ENCODE measurements at regions not wholly inside any gene's neighbourhood (a gene's known extent, or its start where the extent isn't known, plus 50 kb on each side); places are given as distances from the start of the nearest gene placed in this dataset.

GRCh38 chr20:23277316-23277715 lies 73.3 kb upstream of the NXT1 start:
- DNase-seq (ENCODE audit: low read depth, low spot score) (no peak), FAIRE-seq (no peak)
- Histone ChIP-seq H3K9ac (ENCODE audit: control insufficient read depth, extremely low read depth, insufficient read depth, low read length) (no peak overlapping the region), H4K20me1 (ENCODE audit: control insufficient read depth, extremely low read depth, insufficient read depth, low read length) (no peaks in the 10 kb centered on the region), H3K36me3 (ENCODE audit: control insufficient read depth in 2 of 2, extremely low read depth in 1 of 2, insufficient read depth in 2 of 2, low read length in 2 of 2) (no peaks in the 10 kb centered on the region), H3K4me3 (ENCODE audit: control insufficient read depth in 2 of 3, extremely low read depth in 1 of 3, insufficient read depth in 2 of 3, low read depth in 1 of 3, low read length in 3 of 3) (no peak overlapping the region), H3K79me2 (ENCODE audit: control insufficient read depth, insufficient read depth, low read length) (no peaks in the 10 kb centered on the region), H3K4me1 (ENCODE audit: control insufficient read depth, extremely low read depth, insufficient read depth, low read length) (no peaks in the 10 kb centered on the region), H3K27me3 (ENCODE audit: control insufficient read depth, extremely low read depth, insufficient read depth, low read length) (no peaks in the 10 kb centered on the region), H2AFZ (ENCODE audit: control insufficient read depth, low read length) (no peak overlapping the region), H3K27ac (ENCODE audit: control insufficient read depth, insufficient read depth, low read length) (no peak overlapping the region), H3K9me1 (ENCODE audit: control insufficient read depth, extremely low read depth, insufficient read depth, low read length) (no peaks in the 10 kb centered on the region), H3K4me2 (ENCODE audit: control insufficient read depth, extremely low read depth, insufficient read depth, low read depth, low read length) (no peak overlapping the region), H3K9me3 (ENCODE audit: control insufficient read depth, low read depth, low read length) (no peaks in the 10 kb centered on the region)
- dilution Hi-C loops (cut with MboI; ENCODE audit: extremely low pct_ligation_motif_present, low sequenced_read_pairs): no loop called here
- TF ChIP-seq EZH2 (IDR thresholded peaks at IDR 0.05; ENCODE audit: low read length): no peak
- TF ChIP-seq CTCF (optimal IDR thresholded peaks at IDR 0.05 in 1 of 3, IDR thresholded peaks at IDR 0.05 in 1 of 3, conservative IDR thresholded peaks at IDR 0.05 in 1 of 3; ENCODE audit: extremely low read depth in 1 of 3, insufficient read depth in 2 of 3, low read length in 3 of 3): no peak

- Histone ChIP-seq H3K79me2 (ENCODE audit: control insufficient read depth, insufficient read depth, low read length) (no peaks in the 10 kb centered on the region), H3K27ac (ENCODE audit: control insufficient read depth, insufficient read depth, low read length) (no peak overlapping the region), H3K4me2 (ENCODE audit: control insufficient read depth, extremely low read depth, insufficient read depth, low read depth, low read length) (no peak overlapping the region), H2AFZ (ENCODE audit: control insufficient read depth, low read length) (no peak overlapping the region), H3K9me1 (ENCODE audit: control insufficient read depth, extremely low read depth, insufficient read depth, low read length) (no peaks in the 10 kb centered on the region), H3K4me3 (ENCODE audit: control insufficient read depth in 2 of 3, extremely low read depth in 1 of 3, insufficient read depth in 2 of 3, low read depth in 1 of 3, low read length in 3 of 3) (no peak overlapping the region), H3K4me1 (ENCODE audit: control insufficient read depth, extremely low read depth, insufficient read depth, low read length) (no peaks in the 10 kb centered on the region), H4K20me1 (ENCODE audit: control insufficient read depth, extremely low read depth, insufficient read depth, low read length) (no peaks in the 10 kb centered on the region), H3K9ac (ENCODE audit: control insufficient read depth, extremely low read depth, insufficient read depth, low read length) (no peak overlapping the region), H3K9me3 (ENCODE audit: control insufficient read depth, low read depth, low read length) (no peaks in the 10 kb centered on the region), H3K36me3 (ENCODE audit: control insufficient read depth in 2 of 2, extremely low read depth in 1 of 2, insufficient read depth in 2 of 2, low read length in 2 of 2) (no peaks in the 10 kb centered on the region), H3K27me3 (ENCODE audit: control insufficient read depth, extremely low read depth, insufficient read depth, low read length) (no peaks in the 10 kb centered on the region)
- DNase-seq (ENCODE audit: low read depth, low spot score) (no peak), FAIRE-seq (no peak)
- no peak for TF ChIP-seq EZH2 (IDR thresholded peaks at IDR 0.05; ENCODE audit: low read length)
- TF ChIP-seq CTCF (optimal IDR thresholded peaks at IDR 0.05 in 1 of 3, IDR thresholded peaks at IDR 0.05 in 1 of 3, conservative IDR thresholded peaks at IDR 0.05 in 1 of 3; ENCODE audit: extremely low read depth in 1 of 3, insufficient read depth in 2 of 3, low read length in 3 of 3): no peak
- dilution Hi-C loops (cut with MboI; ENCODE audit: extremely low pct_ligation_motif_present, low sequenced_read_pairs): no loop called here
Observed at GRCh38 chr20:23273776-23274175, 76.8 kb upstream of the NXT1 start.

All from keratinocyte (primary cell).